T47D (cell line): ENCODE measurements at regions not wholly inside any gene's neighbourhood (a gene's known extent, or its start where the extent isn't known, plus 50 kb on each side); places are given as distances from the start of the nearest gene placed in this dataset.
A peak's percentile ranks its signal among the peaks of the same experiment; 100 is the strongest.
"Not testable (repeated sequence)": the region's sequence is repeated elsewhere in the genome, so short reads cannot be mapped to it uniquely, and the experiment has no call there.

ENCODE experiments used
- DNase-seq, 2 experiments: peaks; one replicate each; pipeline versions ENCODE4 v3.0.0 to v3.0.0-alpha.2; 2011 to 2012; ENCODE audit warnings: low read depth in 1 of 2, low spot score in 1 of 2
- JUND ChIP-seq: IDR thresholded peaks from 2 replicates; pipeline ENCODE4 v1.6.1; 2012; ENCODE audit warnings: low read depth
- in situ Hi-C: cut with HindIII; loops from 2 replicates; pipeline ENCODE4 v1.10.0; 2016; ENCODE audit warnings: low sequenced_read_pairs, low pct_unique_long_range_greater_than_20kb

DNA sequence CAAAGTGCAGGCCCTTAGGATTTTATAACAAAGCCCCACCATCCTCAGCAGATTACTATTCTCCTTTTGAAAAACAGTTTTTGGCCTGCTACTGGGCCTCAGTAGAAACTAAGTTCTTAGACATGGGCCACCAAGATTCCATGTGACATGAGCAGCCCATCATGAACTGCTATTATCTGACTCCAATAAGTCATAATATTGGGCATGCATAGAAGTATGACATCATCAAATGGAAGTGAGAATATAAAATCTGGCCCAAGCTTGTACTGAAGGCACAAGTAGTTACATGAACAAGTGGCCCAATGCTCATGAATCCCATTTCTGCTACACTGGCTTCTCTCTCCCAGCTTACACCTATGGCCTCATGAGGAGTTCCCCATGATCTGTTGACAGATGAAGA lies 404.8 kb downstream of the EPHA5 start:
- DNase-seq: no peak
- TF ChIP-seq JUND: no peak
- in situ Hi-C loops: no loop called here

DNA sequence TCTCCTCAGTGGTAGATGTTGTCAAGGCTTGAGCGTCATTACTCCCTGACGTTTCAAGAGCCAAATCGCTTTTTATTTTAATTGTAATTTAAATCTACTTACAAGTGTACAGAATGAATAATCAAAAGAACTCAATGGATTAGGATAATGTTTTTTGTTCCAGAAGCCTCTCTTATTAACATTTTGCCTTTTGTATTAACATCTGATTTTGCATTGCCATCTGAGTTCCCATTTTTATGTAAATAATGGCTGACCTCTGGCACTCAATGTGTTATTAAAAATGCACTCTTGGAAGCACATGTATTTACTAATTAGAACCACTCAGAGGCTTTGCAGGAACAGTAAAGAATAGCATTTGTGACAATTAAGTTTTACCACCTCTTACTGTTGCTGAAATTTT lies 411.0 kb downstream of the EPHA5 start:
- in situ Hi-C loops: no loop called here
- DNase-seq: no peak
- no peak for TF ChIP-seq JUND

DNA sequence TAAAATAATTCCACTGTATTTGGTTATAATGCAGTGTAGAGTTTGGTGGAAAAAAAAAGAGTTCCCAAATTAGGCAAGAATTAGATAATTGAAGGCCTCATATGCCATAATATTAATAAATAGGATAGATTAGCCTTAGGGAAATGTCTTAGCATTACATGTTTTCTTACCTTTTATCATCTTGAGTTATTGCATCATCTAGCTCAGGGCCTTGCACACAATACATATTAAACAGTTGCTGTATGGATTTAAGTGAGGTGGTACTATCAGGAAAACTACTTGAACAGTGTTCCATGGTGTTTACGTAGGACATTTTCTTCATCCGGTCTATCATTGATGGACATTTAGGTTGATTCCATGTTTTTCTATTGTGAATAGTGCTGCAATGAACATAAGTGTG lies 419.4 kb downstream of the EPHA5 start:
- in situ Hi-C loops: no loop called here
- DNase-seq: no peak
- TF ChIP-seq JUND: no peak

DNA sequence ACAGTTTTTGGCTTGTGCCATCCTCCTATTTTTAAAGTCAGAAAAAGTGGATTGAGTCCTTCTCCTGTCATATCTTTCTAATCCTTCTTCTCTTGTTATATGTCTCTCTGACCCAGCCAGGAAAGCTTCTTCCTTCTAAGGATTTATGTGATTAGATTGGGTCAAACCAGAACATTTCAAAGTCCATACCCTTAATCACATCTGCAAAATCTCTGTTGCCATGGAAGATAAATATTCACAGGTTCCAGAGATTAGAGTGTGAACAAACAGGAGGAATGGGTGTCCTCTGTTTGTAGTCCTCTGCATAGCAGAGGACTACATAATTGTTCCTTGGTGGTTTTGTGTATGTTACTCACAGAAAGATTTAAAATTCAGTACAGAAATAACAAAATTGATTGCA lies 421.2 kb downstream of the EPHA5 start:
- in situ Hi-C loops: no loop called here
- DNase-seq: no peak
- TF ChIP-seq JUND: no peak

DNA sequence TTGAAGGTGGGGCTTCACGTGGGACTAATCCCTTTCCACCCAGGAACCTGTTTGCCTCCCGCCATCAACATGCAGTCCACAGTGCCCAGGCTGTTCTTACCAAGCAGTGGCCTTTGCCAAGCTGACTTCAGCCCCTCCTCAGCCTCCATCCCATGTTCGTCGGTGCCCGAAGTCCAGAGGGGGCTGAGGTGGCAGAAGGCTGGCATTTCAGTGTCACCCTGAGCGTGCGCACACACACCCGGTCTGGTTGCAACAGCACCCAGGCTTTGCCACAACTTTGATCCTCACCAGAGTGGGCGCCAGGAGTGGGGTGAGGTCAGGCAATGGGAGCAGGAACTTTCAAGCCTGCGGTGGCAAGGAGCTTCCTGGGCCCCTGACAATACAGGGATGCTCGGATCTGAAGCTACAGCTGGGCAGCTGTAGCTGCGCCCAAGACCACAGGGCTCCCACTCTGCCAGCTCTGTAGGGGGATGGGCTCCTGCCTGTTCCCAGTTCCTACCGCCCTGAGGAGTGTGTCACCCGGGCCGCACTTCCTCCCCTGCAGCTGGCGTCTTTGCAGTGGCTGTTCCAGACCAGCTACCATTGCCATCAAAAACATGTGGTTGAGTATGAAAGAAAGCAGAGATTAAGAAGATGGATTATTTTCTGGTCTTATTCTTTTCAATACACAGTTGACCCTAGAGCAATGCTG lies 428.0 kb downstream of the EPHA5 start:
- DNase-seq: no peak
- in situ Hi-C loops: no loop called here
- TF ChIP-seq JUND: no peak

- DNase-seq: no peak
- in situ Hi-C loops: no loop called here
- no peak for TF ChIP-seq JUND
Observed at GRCh38 chr4:65241257-65241997, 428.9 kb downstream of the EPHA5 start.

DNA sequence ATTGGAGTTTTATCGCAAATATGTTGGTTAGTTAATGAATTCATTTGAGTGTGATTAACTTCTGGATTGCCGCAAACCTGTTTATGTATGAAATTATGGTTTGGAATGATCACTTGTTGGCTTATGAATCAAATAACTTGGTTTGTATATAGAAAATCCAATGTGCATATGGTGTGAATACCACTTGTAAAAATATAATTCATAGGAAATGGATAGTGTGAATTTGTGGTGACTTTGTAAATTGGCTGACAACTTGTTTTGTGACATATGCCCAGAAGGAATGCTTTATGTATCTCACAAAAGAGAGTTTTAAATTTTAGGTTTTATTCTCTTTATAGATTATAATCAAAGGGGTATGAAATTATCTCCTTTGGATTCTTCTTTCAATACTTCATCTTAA lies 436.2 kb downstream of the EPHA5 start:
- in situ Hi-C loops: no loop called here
- TF ChIP-seq JUND: no peak

DNA sequence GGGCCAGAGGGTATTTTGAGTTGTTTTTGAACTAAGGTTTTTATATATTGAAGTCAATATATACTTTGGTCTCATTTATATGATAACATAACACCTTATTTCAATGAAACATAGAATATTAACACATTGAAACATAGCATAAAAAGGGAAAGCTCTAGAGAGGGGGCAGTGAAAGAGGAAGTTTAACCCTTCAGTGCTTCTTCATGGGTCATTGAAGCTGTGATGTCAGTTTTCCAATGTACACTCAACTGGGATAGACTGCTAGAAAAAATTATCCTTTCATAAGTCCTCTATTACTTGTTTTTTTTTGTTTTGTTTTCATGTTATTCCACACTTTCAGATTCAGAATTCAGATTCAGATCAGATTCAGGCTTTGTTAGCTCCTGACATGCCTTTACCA lies 442.7 kb downstream of the EPHA5 start:
- in situ Hi-C loops: no loop called here
- no peak for TF ChIP-seq JUND
- no peak for DNase-seq

More for the DNA sequence above, 436.2 kb downstream of the EPHA5 start:
- no peak for DNase-seq

DNA sequence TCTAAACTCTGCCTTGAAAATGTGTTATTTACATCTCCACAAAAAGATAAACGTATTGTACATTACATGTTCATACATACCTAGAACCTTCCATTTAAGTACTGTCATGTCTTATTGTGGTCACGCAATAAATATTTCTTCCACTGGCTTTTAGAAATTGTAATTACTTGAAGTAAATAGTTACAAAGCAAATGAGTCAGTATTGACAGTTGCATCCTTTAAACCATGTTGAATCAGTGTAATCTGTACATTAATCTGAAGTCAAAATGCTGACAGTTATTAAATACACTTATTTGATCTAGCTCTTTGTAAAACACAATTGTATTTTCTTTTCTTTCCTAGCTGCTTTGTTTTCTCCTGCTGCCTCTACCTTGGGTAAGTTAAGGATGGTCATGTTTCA lies 446.7 kb downstream of the EPHA5 start:
- in situ Hi-C loops: no loop called here
- TF ChIP-seq JUND: no peak
- peak in 1 of 2 experiments; percentile 63 for DNase-seq

- DNase-seq, in situ Hi-C loops: not testable (repeated sequence)
Observed at GRCh38 chr4:65223074-65223473, 447.2 kb downstream of the EPHA5 start.

DNA sequence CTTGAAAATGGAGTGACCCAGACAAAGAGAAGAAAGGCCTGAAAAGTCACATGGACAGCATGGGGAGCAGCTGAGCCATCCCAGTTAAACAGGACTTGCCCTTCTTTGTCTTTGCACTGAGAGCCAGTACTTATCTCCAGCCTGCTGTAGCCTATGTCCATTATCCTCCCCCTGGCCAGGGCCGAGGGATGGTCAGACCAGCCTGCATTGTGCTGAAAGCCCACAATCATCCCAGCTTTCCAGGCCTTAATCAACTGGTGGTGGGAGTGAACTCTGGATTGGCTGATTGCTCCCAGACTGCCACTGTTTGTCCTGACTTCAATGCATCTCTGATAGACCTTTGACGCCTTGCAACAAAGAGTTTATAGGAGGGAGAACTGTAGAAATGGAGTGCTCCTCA lies 453.1 kb downstream of the EPHA5 start:
- DNase-seq: no peak
- in situ Hi-C loops: no loop called here
- no peak for TF ChIP-seq JUND

DNA sequence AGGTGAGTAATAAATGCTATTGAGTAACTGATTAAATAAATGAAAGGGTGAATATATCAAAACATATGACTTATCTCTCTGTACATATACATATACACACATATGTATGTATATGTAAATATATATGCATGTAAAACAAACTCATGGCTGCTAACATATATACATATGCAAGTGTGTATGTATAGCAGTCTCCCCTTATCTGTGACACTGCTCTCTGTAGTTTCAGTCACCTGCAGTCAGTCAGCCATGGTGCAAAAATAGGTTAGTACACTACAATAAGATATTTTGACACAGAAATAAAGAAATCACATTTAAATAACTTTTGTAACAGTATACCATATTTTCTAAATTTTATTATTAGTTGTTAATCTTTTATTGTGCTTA lies 467.4 kb downstream of the EPHA5 start:
- in situ Hi-C loops: no loop called here
- no peak for TF ChIP-seq JUND

GRCh38 chr4:65202165-65202852 lies 468.0 kb downstream of the EPHA5 start:
- in situ Hi-C loops: no loop called here
- TF ChIP-seq JUND: no peak
- DNase-seq: no peak

More for the DNA sequence above, 467.4 kb downstream of the EPHA5 start:
- no peak for DNase-seq

GRCh38 chr4:65195666-65196065 lies 474.6 kb downstream of the EPHA5 start:
- no peak for TF ChIP-seq JUND
- DNase-seq: no peak

More at GRCh38 chr4:65195666-65196065, 474.6 kb downstream of the EPHA5 start:
- in situ Hi-C loops: no loop called here
